ENCODE measurements at regions not wholly inside any gene's neighbourhood (a gene's known extent, or its start where the extent isn't known, plus 50 kb on each side); places are given as distances from the start of the nearest gene placed in this dataset.

GRCh38 chr19:31502536-31503170, 153.4 kb upstream of the TSHZ3 start:
- peak; percentile 2 for DNase-seq (ENCODE audit: low spot score)
- Histone ChIP-seq H3K27me3 (replicated peaks; ENCODE audit: insufficient read depth) (no peaks in the 10 kb centered on the region), H3K4me1 (replicated peaks) (no peaks in the 10 kb centered on the region), H3K4me3 (no peak overlapping the region), H3K36me3 (no peaks in the 10 kb centered on the region), H3K9me3 (no peaks in the 10 kb centered on the region), H3K27ac (no peak overlapping the region)
- WGBS = 93% methylated on average over 17 of the region's 17 CpGs
- intact Hi-C loops (cut with DNase I) = no loop called here
- no peak for TF ChIP-seq CTCF (IDR thresholded peaks at IDR 0.05)
- no peak for TF ChIP-seq POLR2AphosphoS5 (IDR thresholded peaks at IDR 0.05)
- no peak for TF ChIP-seq POLR2A (IDR thresholded peaks at IDR 0.05)

GRCh38 chr19:31503211-31503610, 154.0 kb upstream of the TSHZ3 start:
- no peak overlapping the region for H3K27ac ChIP-seq
- H3K36me3 ChIP-seq = no peaks in the 10 kb centered on the region
- H3K4me1 ChIP-seq (replicated peaks) = no peaks in the 10 kb centered on the region
- WGBS = 95% methylated on average over 9 of the region's 9 CpGs
- peak; percentile 1 for DNase-seq (ENCODE audit: low spot score)
- H3K4me3 ChIP-seq = no peak overlapping the region
- intact Hi-C loops (cut with DNase I) = no loop called here
- no peaks in the 10 kb centered on the region for H3K9me3 ChIP-seq
- TF ChIP-seq POLR2AphosphoS5 (IDR thresholded peaks at IDR 0.05) = no peak
- no peak for TF ChIP-seq POLR2A (IDR thresholded peaks at IDR 0.05)
- no peak for TF ChIP-seq CTCF (IDR thresholded peaks at IDR 0.05)
- H3K27me3 ChIP-seq (replicated peaks; ENCODE audit: insufficient read depth) = no peaks in the 10 kb centered on the region

GRCh38 chr19:31504221-31504620, 155.0 kb upstream of the TSHZ3 start:
- Histone ChIP-seq H3K4me1 (replicated peaks) (no peaks in the 10 kb centered on the region), H3K27me3 (replicated peaks; ENCODE audit: insufficient read depth) (no peaks in the 10 kb centered on the region), H3K36me3 (no peaks in the 10 kb centered on the region), H3K27ac (no peak overlapping the region), H3K4me3 (no peak overlapping the region), H3K9me3 (no peaks in the 10 kb centered on the region)
- 64% methylated on average over 2 of the region's 2 CpGs for WGBS
- no peak for TF ChIP-seq CTCF (IDR thresholded peaks at IDR 0.05)
- DNase-seq (ENCODE audit: low spot score) = peak; percentile 3
- intact Hi-C loops (cut with DNase I) = no loop called here

- DNase-seq (ENCODE audit: low spot score) = no peak
- Histone ChIP-seq H3K27ac (no peak overlapping the region), H3K4me1 (replicated peaks) (no peaks in the 10 kb centered on the region), H3K36me3 (no peaks in the 10 kb centered on the region), H3K9me3 (no peaks in the 10 kb centered on the region), H3K4me3 (no peak overlapping the region), H3K27me3 (replicated peaks; ENCODE audit: insufficient read depth) (no peaks in the 10 kb centered on the region)
- intact Hi-C loops (cut with DNase I) = no loop called here
- WGBS = 93% methylated on average over 6 of the region's 6 CpGs
- no peak for TF ChIP-seq POLR2A (IDR thresholded peaks at IDR 0.05)
These were observed 156.3 kb upstream of the TSHZ3 start for GRCh38 chr19:31505596-31505910.

GRCh38 chr19:31506102-31506501, 156.9 kb upstream of the TSHZ3 start:
- intact Hi-C loops (cut with DNase I) = no loop called here
- TF ChIP-seq POLR2AphosphoS5 (IDR thresholded peaks at IDR 0.05) (no peak), CTCF (IDR thresholded peaks at IDR 0.05) (no peak), POLR2A (IDR thresholded peaks at IDR 0.05) (no peak)
- Histone ChIP-seq H3K27ac (no peak overlapping the region), H3K4me3 (no peak overlapping the region), H3K4me1 (replicated peaks) (no peaks in the 10 kb centered on the region), H3K27me3 (replicated peaks; ENCODE audit: insufficient read depth) (no peaks in the 10 kb centered on the region), H3K36me3 (no peaks in the 10 kb centered on the region), H3K9me3 (no peaks in the 10 kb centered on the region)
- 96% methylated on average over 8 of the region's 8 CpGs for WGBS
- DNase-seq (ENCODE audit: low spot score) = no peak
